OCI-M2 (cell line): ENCODE measurements at regions not wholly inside any gene's neighbourhood (a gene's known extent, or its start where the extent isn't known, plus 50 kb on each side); places are given as distances from the start of the nearest gene placed in this dataset.
"Not testable (repeated sequence)": the region's sequence is repeated elsewhere in the genome, so short reads cannot be mapped to it uniquely, and the experiment has no call there.

Source experiments
- DNase-seq: peaks from one replicate; lab custom pipeline; 2025; ENCODE audit not compliant: unreplicated experiment; lab: John Stamatoyannopoulos, UW

- no peak for DNase-seq
Observed at GRCh38 chr6:84635081-84635761, 129.2 kb downstream of the TBX18 start.

- DNase-seq, result no peak
Observed at GRCh38 chr6:84633771-84634170, 130.6 kb downstream of the TBX18 start.

- not testable (repeated sequence) for DNase-seq
Observed at GRCh38 chr6:84626527-84626926, 137.9 kb downstream of the TBX18 start.

- DNase-seq, result no peak
Observed at GRCh38 chr6:84625506-84625905, 138.9 kb downstream of the TBX18 start.

GRCh38 chr6:84623956-84624680, 140.3 kb downstream of the TBX18 start:
- no peak for DNase-seq

- DNase-seq, result no peak
Observed at GRCh38 chr6:84618836-84619235, 145.6 kb downstream of the TBX18 start.

GRCh38 chr6:84618046-84618752, 146.2 kb downstream of the TBX18 start:
- no peak for DNase-seq

- DNase-seq, result no peak
Observed at GRCh38 chr6:84615987-84616386, 148.4 kb downstream of the TBX18 start.

- no peak for DNase-seq
Observed at GRCh38 chr6:84615113-84615850, 149.1 kb downstream of the TBX18 start.

GRCh38 chr6:84606860-84607259, 157.5 kb downstream of the TBX18 start:
- DNase-seq, result no peak

- DNase-seq, result no peak
Observed at GRCh38 chr6:84605298-84605697, 159.1 kb downstream of the TBX18 start.

- DNase-seq, result no peak
Observed at GRCh38 chr6:84601366-84601765, 163.0 kb downstream of the TBX18 start.

GRCh38 chr6:84599991-84600390, 164.4 kb downstream of the TBX18 start:
- no peak for DNase-seq

GRCh38 chr6:84597238-84597875, 167.0 kb downstream of the TBX18 start:
- no peak for DNase-seq

- DNase-seq, result no peak
Observed at GRCh38 chr6:84596488-84596887, 167.9 kb downstream of the TBX18 start.

GRCh38 chr6:84588697-84589080, 175.7 kb downstream of the TBX18 start:
- no peak for DNase-seq

- DNase-seq, result not testable (repeated sequence)
Observed at GRCh38 chr6:84587994-84588696, 176.3 kb downstream of the TBX18 start.

GRCh38 chr6:84587202-84587940, 177.0 kb downstream of the TBX18 start:
- not testable (repeated sequence) for DNase-seq

- no peak for DNase-seq
Observed at GRCh38 chr6:84583784-84584183, 180.6 kb downstream of the TBX18 start.

- DNase-seq, result no peak
Observed at GRCh38 chr6:84582997-84583396, 181.4 kb downstream of the TBX18 start.
